Motor neuron (in vitro differentiated cells): ENCODE measurements at regions not wholly inside any gene's neighbourhood (a gene's known extent, or its start where the extent isn't known, plus 50 kb on each side); places are given as distances from the start of the nearest gene placed in this dataset.
A peak's percentile ranks its signal among the peaks of the same experiment; 100 is the strongest.

Source experiments
- ATAC-seq, 8 experiments: fragments of 200-7000 bp; cut with Tn5 transposase; replicated peaks in 6 of 8; 2 replicates each; pipeline ENCODE4 v1.8.0; 2021; ENCODE audit warnings: mild to moderate bottlenecking in 8 of 8, moderate library complexity in 8 of 8
- H3K27ac ChIP-seq, 2 donors: fragments of 250-450 bp; sonication (Bioruptor Pico); 2 replicates each; pipeline ENCODE4 v1.9.0; 2021; ENCODE audit warnings: antibody characterized with exemption in 2 of 2, mild to moderate bottlenecking in 2 of 2, moderate library complexity in 1 of 2
- H3K4me1 ChIP-seq, 2 donors: fragments of 250-450 bp; sonication (Bioruptor Pico); replicated peaks in 1 of 2; 2 replicates each; pipeline ENCODE4 v1.6.1; 2021; ENCODE audit warnings: antibody characterized with exemption in 2 of 2, mild to moderate bottlenecking in 2 of 2, moderate library complexity in 1 of 2
- H3K4me3 ChIP-seq, 5 donors: fragments of 250-450 bp; sonication (Bioruptor Pico); 2 replicates each; pipeline ENCODE4 v1.9.0; 2021; ENCODE audit warnings: antibody characterized with exemption in 5 of 5, mild to moderate bottlenecking in 5 of 5, moderate library complexity in 4 of 5
- WGBS, 10 experiments: fragments of 450-650 bp; shearing (Covaris generic); methylation state at CpG; one replicate each; pipeline ENCODE4 v1.0.0; 2022; 5-methylcytosine and 5-hydroxymethylcytosine counted together
- in situ Hi-C, 9 experiments: fragments of 400-800 bp; cut with MboI; loops; one replicate each; pipeline ENCODE4 v1.15.0; 2021; ENCODE audit warnings: low sequenced_read_pairs in 9 of 9, low pct_unique_long_range_greater_than_20kb in 2 of 9; ENCODE audit not compliant: unreplicated experiment in 9 of 9

- peak overlapping the region in 1 of 2 donors; percentile 60 for H3K27ac ChIP-seq
- in situ Hi-C loops, result loop anchor here in 1 of 9 experiments (25.0 kb wide), 1 partner anchor 118 kb away; no protein-coding TSS in a partner anchor
- peaks cover 69 to 71% of the 10 kb centered on the region in 2 donors for H3K4me1 ChIP-seq
- WGBS, 10 experiments, result 0 to 86% (median 13%) methylated on average over 1 to 12 of the region's 20 CpGs; no CpG with 5 or more reads in 2 of the 10 experiments
- peak overlapping the region in 1 of 5 donors; percentile 14 for H3K4me3 ChIP-seq
- ATAC-seq, result peak in 5 of 8 experiments; percentile 61 to 70 (median 62)
Measured at GRCh38 chr6:41469156-41470028, 76.8 kb upstream of the FOXP4 start.

- in situ Hi-C loops, result loop anchor here in 1 of 9 experiments (25.0 kb wide), 1 partner anchor 117 kb away; no protein-coding TSS in a partner anchor
- peak in 5 of 8 experiments; percentile 18 to 43 (median 25) for ATAC-seq
- H3K4me3 ChIP-seq, result peak overlapping the region in 1 of 5 donors; percentile 14
- H3K4me1 ChIP-seq, result peaks cover 69 to 71% of the 10 kb centered on the region in 2 donors
- peak overlapping the region in 1 of 2 donors; percentile 60 for H3K27ac ChIP-seq
- WGBS, 10 experiments, result 0 to 40% (median 20%) methylated on average over 1 to 2 of the region's 23 CpGs; no CpG with 5 or more reads in 7 of the 10 experiments
Measured at GRCh38 chr6:41470029-41470330, 76.2 kb upstream of the FOXP4 start.

GRCh38 chr6:41470331-41471063 lies 75.7 kb upstream of the FOXP4 start:
- in situ Hi-C loops, result loop anchor here in 1 of 9 experiments (25.0 kb wide), 1 partner anchor 117 kb away; no protein-coding TSS in a partner anchor
- WGBS, 10 experiments, result 8 to 80% (median 48%) methylated on average over 1 to 7 of the region's 62 CpGs; no CpG with 5 or more reads in 6 of the 10 experiments
- peak in 5 of 8 experiments; percentile 35 to 46 (median 39) for ATAC-seq
- H3K27ac ChIP-seq, result peak overlapping the region; percentile 23 to 60
- H3K4me1 ChIP-seq, result peaks cover 69 to 71% of the 10 kb centered on the region in 2 donors
- H3K4me3 ChIP-seq, result no peak overlapping the region

GRCh38 chr6:41471064-41471895 lies 74.9 kb upstream of the FOXP4 start:
- H3K27ac ChIP-seq, result no peak overlapping the region
- in situ Hi-C loops, result loop anchor here in 1 of 9 experiments (25.0 kb wide), 1 partner anchor 116 kb away; no protein-coding TSS in a partner anchor
- 64 to 66% methylated on average over 4 to 5 of the region's 13 CpGs; no CpG with 5 or more reads in 8 of the 10 experiments for WGBS, 10 experiments
- no peak overlapping the region for H3K4me3 ChIP-seq
- H3K4me1 ChIP-seq, result peaks cover 71% of the 10 kb centered on the region in 2 donors
- ATAC-seq, result no peak

- WGBS, 10 experiments, result 59 to 100% (median 84%) methylated on average over 2 to 7 of the region's 8 CpGs; no CpG with 5 or more reads in 4 of the 10 experiments
Measured at GRCh38 chr6:41474213-41474933, 71.8 kb upstream of the FOXP4 start.

GRCh38 chr6:41475164-41475563 lies 71.0 kb upstream of the FOXP4 start:
- in situ Hi-C loops, result no loop called here
- Histone ChIP-seq H3K4me3 (no peak overlapping the region), H3K4me1 (peaks cover 34 to 39% of the 10 kb centered on the region in 2 donors), H3K27ac (no peak overlapping the region)
- WGBS, 10 experiments, result 20 to 100% (median 78%) methylated on average over 1 to 6 of the region's 6 CpGs; no CpG with 5 or more reads in 4 of the 10 experiments
- no peak for ATAC-seq

More at GRCh38 chr6:41474213-41474933, 71.8 kb upstream of the FOXP4 start:
- ATAC-seq, result no peak
- in situ Hi-C loops, result loop anchor here in 1 of 9 experiments (25.0 kb wide), 1 partner anchor 113 kb away; no protein-coding TSS in a partner anchor
- Histone ChIP-seq H3K4me1 (peaks cover 42 to 47% of the 10 kb centered on the region in 2 donors), H3K4me3 (no peak overlapping the region), H3K27ac (no peak overlapping the region)

GRCh38 chr6:41475737-41476357 lies 70.3 kb upstream of the FOXP4 start:
- Histone ChIP-seq H3K27ac (no peak overlapping the region), H3K4me1 (peaks cover 27 to 32% of the 10 kb centered on the region in 2 donors), H3K4me3 (no peak overlapping the region)
- in situ Hi-C loops, result no loop called here
- WGBS, 10 experiments, result 57 to 100% (median 86%) methylated on average over 1 to 6 of the region's 6 CpGs; no CpG with 5 or more reads in 2 of the 10 experiments
- no peak for ATAC-seq

GRCh38 chr6:41476401-41476800 lies 69.8 kb upstream of the FOXP4 start:
- Histone ChIP-seq H3K27ac (no peak overlapping the region), H3K4me3 (no peak overlapping the region), H3K4me1 (peaks cover 22 to 27% of the 10 kb centered on the region in 2 donors)
- in situ Hi-C loops, result no loop called here
- no peak for ATAC-seq
- 48 to 100% (median 67%) methylated on average over 1 to 4 of the region's 4 CpGs; no CpG with 5 or more reads in 1 of the 10 experiments for WGBS, 10 experiments

GRCh38 chr6:41477572-41477971 lies 68.6 kb upstream of the FOXP4 start:
- in situ Hi-C loops, result no loop called here
- H3K4me1 ChIP-seq, result peaks cover 10 to 15% of the 10 kb centered on the region in 2 donors
- ATAC-seq, result no peak
- no peak overlapping the region for H3K4me3 ChIP-seq
- 57 to 100% (median 77%) methylated on average over 1 to 2 of the region's 3 CpGs; no CpG with 5 or more reads in 5 of the 10 experiments for WGBS, 10 experiments
- H3K27ac ChIP-seq, result no peak overlapping the region

- 0 to 93% (median 70%) methylated on average over 1 of the region's 1 CpG; no CpG with 5 or more reads in 1 of the 10 experiments for WGBS, 10 experiments
- H3K4me1 ChIP-seq, result peaks cover 38 to 41% of the 10 kb centered on the region in 2 donors
- in situ Hi-C loops, result no loop called here
- ATAC-seq, result no peak
- H3K4me3 ChIP-seq, result no peak overlapping the region
- H3K27ac ChIP-seq, result no peak overlapping the region
Measured at GRCh38 chr6:41483943-41484342, 62.2 kb upstream of the FOXP4 start.

- in situ Hi-C loops, result no loop called here
- 20 to 70% (median 41%) methylated on average over 1 to 4 of the region's 9 CpGs; no CpG with 5 or more reads in 6 of the 10 experiments for WGBS, 10 experiments
- peaks cover 66 to 69% of the 10 kb centered on the region in 2 donors for H3K4me1 ChIP-seq
- H3K4me3 ChIP-seq, result no peak overlapping the region
- ATAC-seq, result peak in 3 of 8 experiments; percentile 42 to 53 (median 45)
- peak overlapping the region; percentile 28 to 84 for H3K27ac ChIP-seq
Measured at GRCh38 chr6:41487860-41488432, 58.2 kb upstream of the FOXP4 start.
